ENCODE measurements at regions not wholly inside any gene's neighbourhood (a gene's known extent, or its start where the extent isn't known, plus 50 kb on each side); places are given as distances from the start of the nearest gene placed in this dataset.

- TF ChIP-seq CTCF (IDR thresholded peaks at IDR 0.05; ENCODE audit: insufficient read depth, low read length, poor library complexity, severe bottlenecking): no peak
- TF ChIP-seq EZH2phosphoT487 (conservative IDR thresholded peaks at IDR 0.05; ENCODE audit: low read length): no peak
Observed at GRCh38 chr14:56057767-56058166, 60.4 kb upstream of the PELI2 start.
